OCI-LY7 (cell line): ENCODE measurements at regions not wholly inside any gene's neighbourhood (a gene's known extent, or its start where the extent isn't known, plus 50 kb on each side); places are given as distances from the start of the nearest gene placed in this dataset.

ENCODE experiments used
- BruUV-seq: library from RNA; stranded (reverse); fragments of 400-500 nt; replicated peaks from 2 replicates; lab custom pipeline; 2021; lab: Mats Ljungman, UMichigan
- CTCF ChIA-PET: fragments of 300-600 bp; sonication (Branson Sonifier 250); formaldehyde crosslinking; loops from one replicate; lab custom pipeline; 2022; ENCODE audit warnings: antibody characterized with exemption; ENCODE audit not compliant: unreplicated experiment; lab: Charles Lee
- POLR2A ChIA-PET: fragments of 300-600 bp; sonication (Branson Sonifier 250); formaldehyde crosslinking; loops from one replicate; lab custom pipeline; 2022; ENCODE audit warnings: antibody characterized with exemption; lab: Charles Lee
- DNase-seq: peaks from one replicate; pipeline ENCODE4 v3.0.0-alpha.2; 2015; ENCODE audit warnings: low spot score
- H2AFZ ChIP-seq: fragments of 200-600 bp; sonication (generic), shearing (Covaris generic); 2 replicates; pipeline ENCODE4 v1.6.1; 2014; ENCODE audit warnings: mild to moderate bottlenecking, antibody characterized with exemption, low read length, moderate library complexity
- H3K27ac ChIP-seq: fragments of 200-600 bp; sonication (generic); 2 replicates; pipeline ENCODE4 v1.5.1; 2014; ENCODE audit warnings: mixed run types, low read depth, mild to moderate bottlenecking, moderate library complexity, low read length, inconsistent platforms; ENCODE audit not compliant: poor library complexity, severe bottlenecking
- H3K36me3 ChIP-seq: fragments of 200-600 bp; sonication (generic); 2 replicates; pipeline ENCODE4 v1.6.1; 2014; ENCODE audit warnings: mild to moderate bottlenecking, antibody characterized with exemption, low read length, moderate library complexity, mixed read lengths; ENCODE audit not compliant: insufficient read depth
- H3K4me1 ChIP-seq: fragments of 200-600 bp; sonication (generic); 2 replicates; pipeline ENCODE4 v1.5.1; 2014; ENCODE audit warnings: mild to moderate bottlenecking, low read length; ENCODE audit not compliant: insufficient read depth, poor library complexity, severe bottlenecking
- H3K4me2 ChIP-seq: fragments of 200-600 bp; sonication (generic); 2 replicates; pipeline ENCODE4 v1.6.1; 2014; ENCODE audit warnings: mild to moderate bottlenecking, low read length
- H3K4me3 ChIP-seq: fragments of 200-600 bp; sonication (generic); 2 replicates; pipeline ENCODE4 v1.5.1; 2014; ENCODE audit warnings: mild to moderate bottlenecking, low read depth, low read length; ENCODE audit not compliant: poor library complexity, severe bottlenecking
- H3K79me2 ChIP-seq: fragments of 200-600 bp; sonication (generic); 2 replicates; pipeline ENCODE4 v1.6.1; 2016; ENCODE audit warnings: low read depth, mild to moderate bottlenecking, low read length, moderate library complexity, mixed read lengths; ENCODE audit not compliant: insufficient read depth
- H3K9me2 ChIP-seq: fragments of 200-600 bp; sonication (generic); 2 replicates; pipeline ENCODE4 v1.6.1; 2016; ENCODE audit warnings: mild to moderate bottlenecking, low read length, mixed read lengths; ENCODE audit not compliant: insufficient read depth
- H3K9me3 ChIP-seq: fragments of 200-600 bp; sonication (generic); 2 replicates; pipeline ENCODE4 v1.6.1; 2014; ENCODE audit warnings: mild to moderate bottlenecking, mixed run types, low read length, mixed read lengths
- H4K20me1 ChIP-seq: fragments of 200-600 bp; sonication (generic); 2 replicates; pipeline ENCODE4 v1.6.1; 2014; ENCODE audit warnings: mild to moderate bottlenecking, antibody characterized with exemption, low read length, moderate library complexity, mixed read lengths; ENCODE audit not compliant: insufficient read depth
- CTCF ChIP-seq: fragments of 200-600 bp; sonication (generic); conservative IDR thresholded peaks from 2 replicates; pipeline ENCODE4 v1.5.1; 2014; ENCODE audit warnings: mild to moderate bottlenecking, antibody characterized with exemption, low read length, moderate library complexity, mixed read lengths
- EZH2phosphoT487 ChIP-seq: fragments of 200-600 bp; sonication (generic); IDR thresholded peaks from 2 replicates; pipeline ENCODE4 v1.6.1; 2018; ENCODE audit warnings: low read depth, borderline replicate concordance, mild to moderate bottlenecking, mixed run types, antibody characterized with exemption, low read length, moderate library complexity, mixed read lengths
- intact Hi-C: fragments of 100-400 bp; cut with micrococcal nuclease; formaldehyde crosslinking; loops from one replicate; pipeline ENCODE4 v1.10.0; 2022; ENCODE audit not compliant: unreplicated experiment

- no peak overlapping the region for H3K4me3 ChIP-seq
- no TSS peak for BruUV-seq
- TF ChIP-seq CTCF (no peak), EZH2phosphoT487 (no peak)
- ChIA-PET POLR2A (interaction anchor here (0.6 kb wide), 1 partner anchor 16 kb away, joined by 3 read pairs; no protein-coding TSS in a partner anchor), CTCF (no interaction called here)
- intact Hi-C loops: no loop called here
- no peak for DNase-seq
- no peaks in the 10 kb centered on the region for H3K9me2 ChIP-seq
- no peaks in the 10 kb centered on the region for H3K79me2 ChIP-seq
- H3K27ac ChIP-seq: no peak overlapping the region
- H3K36me3 ChIP-seq: no peaks in the 10 kb centered on the region
- H3K4me1 ChIP-seq: no peaks in the 10 kb centered on the region
- H4K20me1 ChIP-seq: no peaks in the 10 kb centered on the region
- H2AFZ ChIP-seq: no peak overlapping the region
- no peaks in the 10 kb centered on the region for H3K9me3 ChIP-seq
- no peak overlapping the region for H3K4me2 ChIP-seq
Observed at GRCh38 chr13:88071371-88071770, 400.2 kb downstream of the SLITRK5 start.

GRCh38 chr13:88074794-88075510, 403.8 kb downstream of the SLITRK5 start:
- BruUV-seq: no TSS peak
- Histone ChIP-seq H3K9me2 (no peaks in the 10 kb centered on the region), H3K79me2 (no peaks in the 10 kb centered on the region), H3K4me3 (no peak overlapping the region), H4K20me1 (no peaks in the 10 kb centered on the region), H3K4me2 (no peak overlapping the region), H3K9me3 (no peaks in the 10 kb centered on the region), H3K36me3 (no peaks in the 10 kb centered on the region), H3K27ac (no peak overlapping the region), H3K4me1 (no peaks in the 10 kb centered on the region), H2AFZ (no peak overlapping the region)
- TF ChIP-seq EZH2phosphoT487 (no peak), CTCF (no peak)
- POLR2A ChIA-PET: no interaction called here
- CTCF ChIA-PET: no interaction called here
- no peak for DNase-seq
- intact Hi-C loops: no loop called here

- H3K9me3 ChIP-seq: no peaks in the 10 kb centered on the region
- ChIA-PET POLR2A (interaction anchor here (0.6 to 1.8 kb wide), 3 partner anchors 40 to 120 kb away, joined by 3 read pairs; no protein-coding TSS in a partner anchor), CTCF (no interaction called here)
- H3K4me2 ChIP-seq: no peak overlapping the region
- BruUV-seq: no TSS peak
- H3K79me2 ChIP-seq: no peaks in the 10 kb centered on the region
- no peak overlapping the region for H2AFZ ChIP-seq
- H4K20me1 ChIP-seq: no peaks in the 10 kb centered on the region
- no peak for TF ChIP-seq EZH2phosphoT487
- TF ChIP-seq CTCF: no peak
- no peak overlapping the region for H3K4me3 ChIP-seq
- H3K4me1 ChIP-seq: no peaks in the 10 kb centered on the region
- H3K36me3 ChIP-seq: no peaks in the 10 kb centered on the region
- no peaks in the 10 kb centered on the region for H3K9me2 ChIP-seq
- no peak overlapping the region for H3K27ac ChIP-seq
- DNase-seq: no peak
- intact Hi-C loops: no loop called here
Observed at GRCh38 chr13:88085036-88085435, 413.9 kb downstream of the SLITRK5 start.
